DOHH2 (cell line): ENCODE measurements at regions not wholly inside any gene's neighbourhood (a gene's known extent, or its start where the extent isn't known, plus 50 kb on each side); places are given as distances from the start of the nearest gene placed in this dataset.

ENCODE experiments used
- CTCF ChIP-seq: fragments of 200-600 bp; sonication (generic); IDR thresholded peaks from one replicate; pipeline ENCODE4 v1.5.1; 2014; ENCODE audit warnings: antibody characterized with exemption, mild to moderate bottlenecking, low read depth, low read length; ENCODE audit not compliant: poor library complexity, severe bottlenecking
- EZH2phosphoT487 ChIP-seq: fragments of 200-600 bp; sonication (generic); IDR thresholded peaks from 2 replicates; pipeline ENCODE4 v1.6.1; 2017; ENCODE audit warnings: borderline replicate concordance, mild to moderate bottlenecking, antibody characterized with exemption, low read length, moderate library complexity, mixed read lengths

GRCh38 chr10:60669501-60669900 lies 108.8 kb upstream of the CDK1 start:
- no peak for TF ChIP-seq CTCF
- TF ChIP-seq EZH2phosphoT487 = no peak
